DOHH2 (cell line): ENCODE measurements at regions not wholly inside any gene's neighbourhood (a gene's known extent, or its start where the extent isn't known, plus 50 kb on each side); places are given as distances from the start of the nearest gene placed in this dataset.

Experiments used
- H3F3A ChIP-seq: fragments of 200-600 bp; sonication (generic), shearing (Covaris generic); 2 replicates; pipeline ENCODE4 v1.6.0; 2016; ENCODE audit warnings: antibody characterized with exemption, mild to moderate bottlenecking; ENCODE audit not compliant: control insufficient read depth, insufficient read depth
- H3K27ac ChIP-seq: fragments of 200-600 bp; sonication (generic); 2 replicates; pipeline ENCODE4 v1.5.1; 2014; ENCODE audit warnings: low read depth, mild to moderate bottlenecking, low read length, moderate library complexity
- H3K27me3 ChIP-seq: fragments of 200-600 bp; sonication (generic); 2 replicates; pipeline ENCODE4 v1.6.1; 2014; ENCODE audit warnings: mild to moderate bottlenecking, low read length, mixed read lengths; ENCODE audit not compliant: control insufficient read depth
- H3K36me3 ChIP-seq: fragments of 200-600 bp; sonication (generic); 2 replicates; pipeline ENCODE4 v1.6.1; 2014; ENCODE audit warnings: mild to moderate bottlenecking, low read length, moderate library complexity, mixed read lengths; ENCODE audit not compliant: control insufficient read depth
- H3K4me1 ChIP-seq: fragments of 200-600 bp; sonication (generic); 2 replicates; pipeline ENCODE4 v1.6.1; 2014; ENCODE audit warnings: mild to moderate bottlenecking, low read length, mixed read lengths; ENCODE audit not compliant: control insufficient read depth
- H3K4me2 ChIP-seq: fragments of 200-600 bp; sonication (generic); 2 replicates; pipeline ENCODE4 v1.6.0; 2014; ENCODE audit warnings: mild to moderate bottlenecking, low read length, moderate library complexity
- H3K4me3 ChIP-seq: fragments of 200-600 bp; sonication (generic); 2 replicates; pipeline ENCODE4 v1.5.1; 2014; ENCODE audit warnings: mild to moderate bottlenecking, low read length, mixed read lengths
- H3K79me2 ChIP-seq: fragments of 200-600 bp; sonication (generic); 2 replicates; pipeline ENCODE4 v1.6.1; 2014; ENCODE audit warnings: mild to moderate bottlenecking, low read length, mixed read lengths; ENCODE audit not compliant: control insufficient read depth
- H3K9me2 ChIP-seq: fragments of 200-600 bp; sonication (generic); replicated peaks from 2 replicates; pipeline ENCODE4 v1.6.1; 2014; ENCODE audit warnings: mild to moderate bottlenecking, low read length, mixed read lengths; ENCODE audit not compliant: control insufficient read depth
- H3K9me3 ChIP-seq: fragments of 200-600 bp; sonication (generic); 2 replicates; pipeline ENCODE4 v1.6.1; 2014; ENCODE audit warnings: antibody characterized with exemption, low read length, mixed read lengths; ENCODE audit not compliant: control insufficient read depth, insufficient read depth
- H4K20me1 ChIP-seq: fragments of 200-600 bp; sonication (generic); 2 replicates; pipeline ENCODE4 v1.6.0; 2014; ENCODE audit warnings: low read depth, mild to moderate bottlenecking, antibody characterized with exemption, low read length, moderate library complexity; ENCODE audit not compliant: control insufficient read depth, insufficient read depth
- EZH2phosphoT487 ChIP-seq: fragments of 200-600 bp; sonication (generic); IDR thresholded peaks from 2 replicates; pipeline ENCODE4 v1.6.1; 2017; ENCODE audit warnings: borderline replicate concordance, mild to moderate bottlenecking, antibody characterized with exemption, low read length, moderate library complexity, mixed read lengths
- TF ChIP-seq, protein P1 (sequence below): fragments of 200-600 bp; sonication (generic); IDR thresholded peaks from one replicate; pipeline ENCODE4 v1.5.1; 2014; ENCODE audit warnings: antibody characterized with exemption, mild to moderate bottlenecking, low read depth, low read length; ENCODE audit not compliant: poor library complexity, severe bottlenecking

- Histone ChIP-seq H3K9me2 (no peaks in the 10 kb centered on the region), H3K4me1 (no peaks in the 10 kb centered on the region), H3K36me3 (no peaks in the 10 kb centered on the region), H3K27me3 (peaks cover 21% of the 10 kb centered on the region), H3K4me2 (no peak overlapping the region), H3K4me3 (no peak overlapping the region), H3K27ac (no peak overlapping the region), H3K79me2 (no peaks in the 10 kb centered on the region), H4K20me1 (no peaks in the 10 kb centered on the region), H3F3A (no peaks in the 10 kb centered on the region), H3K9me3 (no peaks in the 10 kb centered on the region)
- TF ChIP-seq EZH2phosphoT487 = no peak
- TF ChIP-seq, protein P1, sequence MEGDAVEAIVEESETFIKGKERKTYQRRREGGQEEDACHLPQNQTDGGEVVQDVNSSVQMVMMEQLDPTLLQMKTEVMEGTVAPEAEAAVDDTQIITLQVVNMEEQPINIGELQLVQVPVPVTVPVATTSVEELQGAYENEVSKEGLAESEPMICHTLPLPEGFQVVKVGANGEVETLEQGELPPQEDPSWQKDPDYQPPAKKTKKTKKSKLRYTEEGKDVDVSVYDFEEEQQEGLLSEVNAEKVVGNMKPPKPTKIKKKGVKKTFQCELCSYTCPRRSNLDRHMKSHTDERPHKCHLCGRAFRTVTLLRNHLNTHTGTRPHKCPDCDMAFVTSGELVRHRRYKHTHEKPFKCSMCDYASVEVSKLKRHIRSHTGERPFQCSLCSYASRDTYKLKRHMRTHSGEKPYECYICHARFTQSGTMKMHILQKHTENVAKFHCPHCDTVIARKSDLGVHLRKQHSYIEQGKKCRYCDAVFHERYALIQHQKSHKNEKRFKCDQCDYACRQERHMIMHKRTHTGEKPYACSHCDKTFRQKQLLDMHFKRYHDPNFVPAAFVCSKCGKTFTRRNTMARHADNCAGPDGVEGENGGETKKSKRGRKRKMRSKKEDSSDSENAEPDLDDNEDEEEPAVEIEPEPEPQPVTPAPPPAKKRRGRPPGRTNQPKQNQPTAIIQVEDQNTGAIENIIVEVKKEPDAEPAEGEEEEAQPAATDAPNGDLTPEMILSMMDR = no peak
Observed at GRCh38 chr2:41894563-41895333, 153.1 kb upstream of the PKDCC start.

- Histone ChIP-seq H3F3A (no peaks in the 10 kb centered on the region), H4K20me1 (no peaks in the 10 kb centered on the region), H3K4me3 (no peak overlapping the region), H3K27me3 (peaks cover 19% of the 10 kb centered on the region), H3K9me2 (no peaks in the 10 kb centered on the region), H3K4me2 (no peak overlapping the region), H3K36me3 (no peaks in the 10 kb centered on the region), H3K4me1 (no peaks in the 10 kb centered on the region), H3K9me3 (no peaks in the 10 kb centered on the region), H3K27ac (no peak overlapping the region), H3K79me2 (no peaks in the 10 kb centered on the region)
- TF ChIP-seq EZH2phosphoT487 = no peak
- TF ChIP-seq, protein P1 = no peak
Observed at GRCh38 chr2:41895334-41895664, 152.5 kb upstream of the PKDCC start.

DNA sequence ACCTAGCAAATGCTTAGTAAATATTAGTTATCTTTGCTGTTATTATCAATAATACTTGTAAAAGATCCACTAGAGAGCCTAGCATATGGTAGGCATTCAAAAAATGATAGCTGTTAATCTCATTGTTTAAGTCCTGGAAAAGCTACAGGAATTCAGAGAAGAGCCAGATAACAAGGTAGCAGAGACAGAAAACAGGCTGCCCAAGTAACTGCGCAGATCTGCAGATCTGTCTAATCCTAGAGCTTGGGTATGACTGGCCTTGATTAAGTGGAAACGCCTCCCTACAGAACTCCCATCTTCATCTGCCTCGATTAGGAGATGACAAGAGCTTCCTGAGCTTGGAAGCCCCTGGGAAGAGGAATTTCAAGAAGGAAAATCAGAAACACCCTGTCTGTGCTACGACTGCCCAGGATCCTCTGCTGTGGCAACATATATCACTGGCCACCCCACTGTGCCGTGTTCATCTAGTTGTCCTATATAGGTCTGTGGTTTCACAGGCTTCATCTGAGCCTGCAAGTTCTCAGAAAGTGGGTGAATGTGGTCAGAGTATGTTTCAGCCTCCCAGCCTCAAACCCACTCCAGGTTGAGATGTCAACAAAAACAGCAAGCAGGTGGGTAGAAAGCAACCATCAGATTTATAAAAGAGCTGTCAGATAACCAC, 151.5 kb upstream of the PKDCC start:
- Histone ChIP-seq H3K27me3 (peaks cover 9% of the 10 kb centered on the region; the same call in 1 of the 2 replicates), H3K27ac (no peak overlapping the region)
- TF ChIP-seq, protein P1 = no peak
- no peak for TF ChIP-seq EZH2phosphoT487

More for the DNA sequence above, 151.5 kb upstream of the PKDCC start:
- H3K9me2 ChIP-seq = no peaks in the 10 kb centered on the region
- H3K9me3 ChIP-seq = no peaks in the 10 kb centered on the region
- H3K4me3 ChIP-seq = no peak overlapping the region
- no peaks in the 10 kb centered on the region for H3K79me2 ChIP-seq
- H4K20me1 ChIP-seq = no peaks in the 10 kb centered on the region
- H3K4me1 ChIP-seq = no peaks in the 10 kb centered on the region
- no peaks in the 10 kb centered on the region for H3K36me3 ChIP-seq
- H3K4me2 ChIP-seq = no peak overlapping the region
- H3F3A ChIP-seq = no peaks in the 10 kb centered on the region
